Nephron progenitor cell (in vitro differentiated cells): ENCODE measurements at regions not wholly inside any gene's neighbourhood (a gene's known extent, or its start where the extent isn't known, plus 50 kb on each side); places are given as distances from the start of the nearest gene placed in this dataset.
"Not testable (repeated sequence)": the region's sequence is repeated elsewhere in the genome, so short reads cannot be mapped to it uniquely, and the experiment has no call there.

Experiments used
- DNase-seq: peaks from one replicate; pipeline ENCODE4 v3.0.0; 2021
- H3K27ac Mint-ChIP-seq: 2 replicates; pipeline ENCODE4 v1.8.0; 2021; ENCODE audit warnings: mild to moderate bottlenecking, moderate library complexity, mixed read lengths
- H3K27me3 Mint-ChIP-seq: 2 replicates; pipeline ENCODE4 v1.8.0; 2021; ENCODE audit warnings: mild to moderate bottlenecking, low read depth, mixed read lengths; ENCODE audit not compliant: poor library complexity
- H3K36me3 Mint-ChIP-seq: 2 replicates; pipeline ENCODE4 v1.8.0; 2021; ENCODE audit warnings: low read depth, mixed read lengths
- H3K4me1 Mint-ChIP-seq: 2 replicates; pipeline ENCODE4 v1.8.0; 2021; ENCODE audit warnings: mixed read lengths
- H3K4me3 Mint-ChIP-seq: 2 replicates; pipeline ENCODE4 v1.8.0; 2021; ENCODE audit warnings: mild to moderate bottlenecking, moderate library complexity, mixed read lengths
- H3K9me3 Mint-ChIP-seq: 2 replicates; pipeline ENCODE4 v1.8.0; 2021; ENCODE audit warnings: mild to moderate bottlenecking, moderate library complexity, mixed read lengths
- TF ChIP-seq, protein P1 (sequence below): fragments of 200-600 bp; sonication (generic); IDR thresholded peaks from 2 replicates; pipeline ENCODE4 v1.5.0; 2021; ENCODE audit warnings: antibody characterized with exemption

DNA sequence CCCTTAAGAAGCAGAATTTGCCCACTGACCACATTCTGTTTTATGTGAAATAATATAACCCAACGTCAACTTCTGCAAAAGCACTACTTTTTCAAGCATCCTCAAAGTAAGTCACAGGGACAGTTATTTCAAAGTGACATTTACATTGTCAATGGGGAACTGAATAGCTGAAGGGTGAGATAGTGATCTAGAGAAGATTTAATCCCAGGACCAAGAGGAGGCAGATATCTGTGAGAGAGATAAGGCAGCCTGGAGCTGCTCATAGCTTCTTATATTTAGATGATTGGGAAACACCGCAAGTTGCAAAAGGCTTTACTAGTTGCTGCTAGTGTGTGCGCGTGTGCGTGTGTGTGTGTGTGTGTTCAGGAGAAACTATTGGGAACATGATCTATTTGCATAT lies 210.4 kb upstream of the RFX3 start:
- Mint-ChIP-seq H3K36me3 (no peaks in the 10 kb centered on the region), H3K4me3 (no peak overlapping the region), H3K27ac (no peak overlapping the region), H3K27me3 (peaks cover 3% of the 10 kb centered on the region), H3K9me3 (peaks cover 4% of the 10 kb centered on the region), H3K4me1 (peaks cover 26% of the 10 kb centered on the region)
- DNase-seq = no peak
- TF ChIP-seq, protein P1, sequence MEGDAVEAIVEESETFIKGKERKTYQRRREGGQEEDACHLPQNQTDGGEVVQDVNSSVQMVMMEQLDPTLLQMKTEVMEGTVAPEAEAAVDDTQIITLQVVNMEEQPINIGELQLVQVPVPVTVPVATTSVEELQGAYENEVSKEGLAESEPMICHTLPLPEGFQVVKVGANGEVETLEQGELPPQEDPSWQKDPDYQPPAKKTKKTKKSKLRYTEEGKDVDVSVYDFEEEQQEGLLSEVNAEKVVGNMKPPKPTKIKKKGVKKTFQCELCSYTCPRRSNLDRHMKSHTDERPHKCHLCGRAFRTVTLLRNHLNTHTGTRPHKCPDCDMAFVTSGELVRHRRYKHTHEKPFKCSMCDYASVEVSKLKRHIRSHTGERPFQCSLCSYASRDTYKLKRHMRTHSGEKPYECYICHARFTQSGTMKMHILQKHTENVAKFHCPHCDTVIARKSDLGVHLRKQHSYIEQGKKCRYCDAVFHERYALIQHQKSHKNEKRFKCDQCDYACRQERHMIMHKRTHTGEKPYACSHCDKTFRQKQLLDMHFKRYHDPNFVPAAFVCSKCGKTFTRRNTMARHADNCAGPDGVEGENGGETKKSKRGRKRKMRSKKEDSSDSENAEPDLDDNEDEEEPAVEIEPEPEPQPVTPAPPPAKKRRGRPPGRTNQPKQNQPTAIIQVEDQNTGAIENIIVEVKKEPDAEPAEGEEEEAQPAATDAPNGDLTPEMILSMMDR = no peak

DNA sequence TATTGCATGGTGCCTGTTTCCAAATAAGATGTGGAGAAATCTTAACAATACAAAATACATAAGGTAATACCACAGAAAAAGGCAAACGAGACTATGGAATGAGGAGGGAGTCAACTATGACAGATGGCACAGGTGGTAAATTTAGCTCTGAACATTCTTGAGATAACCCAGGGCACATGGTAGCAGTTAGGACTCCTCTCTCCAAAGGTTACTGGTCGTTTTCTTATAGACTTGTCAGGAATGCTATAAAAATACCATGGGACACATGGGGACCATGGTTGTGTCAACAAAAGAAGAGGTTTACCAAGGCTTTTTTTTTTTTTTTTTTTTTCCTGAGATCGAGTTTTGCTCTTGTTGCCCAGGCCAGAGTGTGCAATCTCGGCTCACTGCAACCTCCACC lies 209.4 kb upstream of the RFX3 start:
- TF ChIP-seq, protein P1 = no peak

GRCh38 chr9:3733527-3734262 lies 207.9 kb upstream of the RFX3 start:
- not testable (repeated sequence) for H3K36me3 Mint-ChIP-seq, DNase-seq

More for the DNA sequence above, 209.4 kb upstream of the RFX3 start:
- Mint-ChIP-seq H3K9me3 (peaks cover 4% of the 10 kb centered on the region), H3K27ac (no peak overlapping the region), H3K27me3 (peaks cover 3% of the 10 kb centered on the region), H3K36me3 (no peaks in the 10 kb centered on the region), H3K4me3 (no peak overlapping the region), H3K4me1 (peaks cover 26% of the 10 kb centered on the region)
- no peak for DNase-seq

DNA sequence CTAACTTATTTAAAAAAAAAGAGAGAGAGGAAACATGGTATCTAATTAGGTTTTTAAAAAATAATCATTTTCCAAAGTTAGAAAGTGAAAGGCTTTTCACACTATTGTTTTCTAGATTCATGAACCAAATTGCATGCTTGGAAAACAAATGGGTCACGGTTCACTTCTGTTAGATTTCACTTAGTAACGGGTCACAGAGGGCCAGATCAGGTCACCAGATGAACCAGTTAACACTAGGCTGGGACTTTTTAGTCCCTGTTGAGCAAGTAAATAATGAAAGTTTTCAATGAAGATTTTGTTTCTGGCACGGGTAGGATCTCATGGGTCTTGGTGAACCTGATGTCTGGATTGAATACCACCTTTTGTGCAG lies 207.2 kb upstream of the RFX3 start:
- H3K27ac Mint-ChIP-seq = no peak overlapping the region
- DNase-seq = no peak
- peaks cover 26% of the 10 kb centered on the region for H3K4me1 Mint-ChIP-seq
- H3K27me3 Mint-ChIP-seq = peaks cover 3% of the 10 kb centered on the region
- no peak overlapping the region for H3K4me3 Mint-ChIP-seq
- H3K9me3 Mint-ChIP-seq = peaks cover 4% of the 10 kb centered on the region
- TF ChIP-seq, protein P1 = no peak
- H3K36me3 Mint-ChIP-seq = no peaks in the 10 kb centered on the region

More at GRCh38 chr9:3733527-3734262, 207.9 kb upstream of the RFX3 start:
- H3K4me3 Mint-ChIP-seq, H3K9me3 Mint-ChIP-seq, H3K27ac Mint-ChIP-seq, H3K27me3 Mint-ChIP-seq: not testable (repeated sequence)
- H3K4me1 Mint-ChIP-seq = peaks cover 26% of the 10 kb centered on the region

DNA sequence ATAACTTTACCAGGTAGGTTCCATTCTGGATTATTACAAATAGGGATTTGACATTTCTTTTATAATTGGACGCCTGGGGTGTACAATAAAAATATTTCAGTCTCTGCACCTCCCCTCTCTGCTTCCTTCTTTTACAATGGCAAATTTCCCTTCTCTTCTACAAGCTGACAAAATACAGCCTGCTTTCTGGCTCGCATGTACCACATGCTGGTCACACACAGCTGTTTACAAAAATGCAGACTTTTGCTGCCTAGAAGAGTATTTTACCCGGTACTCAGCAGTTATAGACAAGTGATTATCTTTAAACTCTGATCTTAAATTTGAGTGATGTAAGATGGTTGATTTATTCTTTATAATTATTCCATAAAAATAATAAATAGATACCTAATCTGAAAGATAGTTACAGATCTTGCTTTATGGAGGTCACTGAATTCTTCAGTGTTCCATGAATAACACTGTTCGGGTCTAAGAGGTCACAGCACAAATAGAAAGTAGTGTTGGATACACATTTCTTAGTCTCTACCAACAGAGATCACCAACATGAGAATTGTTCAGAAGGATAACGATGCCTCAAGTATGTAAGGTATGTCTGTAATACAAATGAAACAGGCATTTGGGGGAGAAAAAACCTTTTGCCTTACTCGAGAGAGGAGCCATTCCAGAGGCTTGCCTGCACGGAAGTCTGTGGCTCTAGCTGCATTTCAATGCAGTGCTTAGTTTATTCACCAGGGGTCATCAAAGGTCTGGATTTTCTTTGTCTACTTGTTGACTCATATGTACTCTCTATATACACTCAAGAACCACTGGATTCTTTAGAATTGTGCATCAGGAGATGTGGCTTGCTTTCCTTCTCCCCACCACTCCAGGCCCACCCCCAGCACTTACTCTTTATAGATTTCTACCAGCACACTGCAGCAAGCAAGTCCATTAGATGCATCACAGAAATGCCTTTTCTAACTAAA lies 206.6 kb upstream of the RFX3 start:
- no peak overlapping the region for H3K27ac Mint-ChIP-seq
- H3K36me3 Mint-ChIP-seq = no peaks in the 10 kb centered on the region
- H3K27me3 Mint-ChIP-seq = peaks cover 3% of the 10 kb centered on the region
- TF ChIP-seq, protein P1 = peak; percentile 69
- peak; percentile 43 for DNase-seq
- peaks cover 26% of the 10 kb centered on the region for H3K4me1 Mint-ChIP-seq
- no peak overlapping the region for H3K4me3 Mint-ChIP-seq
- H3K9me3 Mint-ChIP-seq = peaks cover 4% of the 10 kb centered on the region

DNA sequence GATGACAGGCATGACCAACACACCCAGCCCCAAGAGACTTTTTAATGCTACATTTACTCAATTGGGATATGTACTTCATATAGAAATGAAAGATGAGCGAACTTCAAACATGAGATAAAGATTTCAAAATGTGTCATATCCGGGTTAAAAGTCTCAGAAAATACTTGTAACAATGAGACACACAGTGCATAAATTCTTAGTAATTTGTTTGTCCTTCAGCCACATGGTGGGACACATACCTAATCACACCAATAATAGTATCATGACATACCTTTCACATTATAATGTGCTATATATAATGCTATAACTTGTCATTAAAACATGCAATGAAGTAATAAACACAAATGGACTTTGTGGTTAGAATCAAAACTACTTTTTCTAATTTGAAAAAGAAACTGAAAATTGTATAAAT lies 204.7 kb upstream of the RFX3 start:
- DNase-seq = no peak
- H3K27me3 Mint-ChIP-seq = peaks cover 3% of the 10 kb centered on the region
- no peak overlapping the region for H3K27ac Mint-ChIP-seq
- TF ChIP-seq, protein P1 = no peak
- no peak overlapping the region for H3K4me3 Mint-ChIP-seq
- H3K4me1 Mint-ChIP-seq = peaks cover 20% of the 10 kb centered on the region
- H3K36me3 Mint-ChIP-seq = no peaks in the 10 kb centered on the region
- peaks cover 4% of the 10 kb centered on the region for H3K9me3 Mint-ChIP-seq
